Endodermal cell (in vitro differentiated cells): ENCODE measurements at regions not wholly inside any gene's neighbourhood (a gene's known extent, or its start where the extent isn't known, plus 50 kb on each side); places are given as distances from the start of the nearest gene placed in this dataset.

Experiments used
- DNase-seq: peaks from one replicate; pipeline ENCODE4 v3.0.0-alpha.2; 2017
- H3K27ac ChIP-seq: 2 replicates; pipeline ENCODE4 v1.5.1; 2013; ENCODE audit warnings: mild to moderate bottlenecking, low read depth, low read length, moderate library complexity
- H3K27me3 ChIP-seq: 2 replicates; pipeline ENCODE4 v1.6.1; 2013; ENCODE audit warnings: mild to moderate bottlenecking, low read length, moderate library complexity; ENCODE audit not compliant: insufficient read depth, control insufficient read depth, poor library complexity, severe bottlenecking
- H3K36me3 ChIP-seq: 2 replicates; pipeline ENCODE4 v1.7.0; 2013; ENCODE audit warnings: mild to moderate bottlenecking, low read length, moderate library complexity; ENCODE audit not compliant: control insufficient read depth, insufficient read depth
- H3K4me1 ChIP-seq: one replicate; pipeline ENCODE4 v1.7.0; 2013; ENCODE audit warnings: low read length; ENCODE audit not compliant: control insufficient read depth, insufficient read depth
- H3K4me3 ChIP-seq: 2 replicates; pipeline ENCODE4 v1.5.1; 2013; ENCODE audit warnings: mild to moderate bottlenecking, low read length, moderate library complexity
- H3K9ac ChIP-seq: 2 replicates; pipeline ENCODE4 v1.6.1; 2013; ENCODE audit warnings: mild to moderate bottlenecking, low read length, moderate library complexity; ENCODE audit not compliant: poor library complexity, severe bottlenecking; ENCODE audit errors: extremely low read depth
- H3K9me3 ChIP-seq: 2 replicates; pipeline ENCODE4 v1.6.1; 2013; ENCODE audit warnings: mild to moderate bottlenecking, low read length, moderate library complexity; ENCODE audit not compliant: control insufficient read depth
- H3K27ac Mint-ChIP-seq: 2 replicates; pipeline ENCODE4 v1.8.0; 2020; ENCODE audit warnings: mixed read lengths
- H3K27me3 Mint-ChIP-seq: 2 replicates; pipeline ENCODE4 v1.8.0; 2021; ENCODE audit warnings: mild to moderate bottlenecking, mixed read lengths; ENCODE audit not compliant: insufficient read depth
- H3K36me3 Mint-ChIP-seq: 2 replicates; pipeline ENCODE4 v1.8.0; 2020; ENCODE audit warnings: low read depth, mixed read lengths
- H3K4me1 Mint-ChIP-seq: 2 replicates; pipeline ENCODE4 v1.8.0; 2020; ENCODE audit warnings: mixed read lengths
- H3K4me3 Mint-ChIP-seq: 2 replicates; pipeline ENCODE4 v1.8.0; 2020; ENCODE audit warnings: mild to moderate bottlenecking, moderate library complexity, mixed read lengths
- H3K9me3 Mint-ChIP-seq: 2 replicates; pipeline ENCODE4 v1.8.0; 2020; ENCODE audit warnings: mild to moderate bottlenecking, mixed read lengths
- CTCF ChIP-seq: fragments of 200-600 bp; sonication (generic); conservative IDR thresholded peaks from 2 replicates; pipeline ENCODE4 v1.5.0; 2021; ENCODE audit warnings: antibody characterized with exemption, mild to moderate bottlenecking
- WGBS, 2 experiments: methylation state at CpG; one replicate each; pipeline versions ENCODE4 v1.1.5 to v1.1.7; 2013; ENCODE audit warnings: missing lambda C conversion rate in 2 of 2, mixed read lengths in 1 of 2; ENCODE audit not compliant: insufficient coverage in 1 of 2, insufficient read length in 1 of 2; 5-methylcytosine and 5-hydroxymethylcytosine counted together

DNA sequence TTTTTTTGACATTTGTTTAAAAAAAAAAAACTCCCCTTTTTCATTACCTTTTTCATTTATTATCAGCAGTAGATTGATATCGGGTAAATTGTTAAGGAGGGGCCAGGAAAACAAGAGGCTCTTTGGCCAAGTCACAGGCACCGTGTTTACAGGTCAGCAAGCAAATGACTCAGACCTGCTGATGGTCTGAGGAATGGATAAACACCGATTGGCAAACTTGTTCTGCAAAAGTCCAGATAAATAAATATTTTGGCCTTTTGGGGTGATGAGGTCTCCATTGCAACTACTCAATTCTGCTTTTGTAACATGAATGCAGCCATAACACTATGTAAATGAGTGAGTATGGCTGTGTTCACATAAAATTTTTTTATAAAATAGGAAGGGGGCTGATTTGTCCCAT, 94.0 kb downstream of the RPS29 start:
- Histone ChIP-seq H3K27ac (no peak overlapping the region), H3K4me3 (no peak overlapping the region), H3K4me1 (no peaks in the 10 kb centered on the region), H3K9ac (no peak overlapping the region), H3K9me3 (no peaks in the 10 kb centered on the region), H3K27me3 (no peaks in the 10 kb centered on the region), H3K36me3 (no peaks in the 10 kb centered on the region)
- 82 to 84% methylated on average over 3 of the region's 3 CpGs for WGBS, 2 experiments
- H3K4me1 Mint-ChIP-seq, result no peaks in the 10 kb centered on the region
- H3K27ac Mint-ChIP-seq, result no peak overlapping the region
- no peak for DNase-seq
- no peaks in the 10 kb centered on the region for H3K9me3 Mint-ChIP-seq
- H3K36me3 Mint-ChIP-seq, result no peaks in the 10 kb centered on the region
- H3K4me3 Mint-ChIP-seq, result no peak overlapping the region
- peaks cover 5% of the 10 kb centered on the region for H3K27me3 Mint-ChIP-seq
- TF ChIP-seq CTCF, result no peak

DNA sequence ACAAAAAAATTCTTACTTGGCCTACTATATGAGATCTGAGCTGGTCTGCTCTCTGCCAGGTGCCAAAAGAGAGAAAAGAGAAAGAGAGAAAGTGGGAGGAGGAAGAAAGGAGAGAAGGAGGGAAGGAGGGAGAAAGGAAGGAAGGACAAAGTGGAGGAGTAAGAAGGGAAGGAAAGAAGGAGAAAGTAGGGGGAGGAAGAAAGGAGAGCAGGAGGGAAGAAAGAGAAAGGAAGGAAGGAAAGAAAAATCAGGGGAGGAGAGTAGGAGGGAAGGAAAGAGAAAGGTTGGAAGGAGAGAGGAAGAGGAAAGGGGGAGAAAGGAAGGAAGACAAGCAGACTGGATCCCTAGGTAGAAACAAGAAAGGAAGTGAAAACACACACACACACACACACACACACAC, 96.8 kb downstream of the RPS29 start:
- Histone ChIP-seq H3K9me3 (no peaks in the 10 kb centered on the region), H3K4me1 (no peaks in the 10 kb centered on the region), H3K36me3 (no peaks in the 10 kb centered on the region), H3K27ac (no peak overlapping the region), H3K27me3 (no peaks in the 10 kb centered on the region), H3K9ac (no peak overlapping the region), H3K4me3 (no peak overlapping the region)
- Mint-ChIP-seq H3K27me3 (no peaks in the 10 kb centered on the region), H3K27ac (no peak overlapping the region), H3K36me3 (no peaks in the 10 kb centered on the region), H3K4me1 (no peaks in the 10 kb centered on the region), H3K4me3 (no peak overlapping the region), H3K9me3 (no peaks in the 10 kb centered on the region)
- TF ChIP-seq CTCF, result no peak
- DNase-seq, result no peak

GRCh38 chr14:49487238-49487637, 98.9 kb downstream of the RPS29 start:
- no peaks in the 10 kb centered on the region for H3K4me1 Mint-ChIP-seq
- no peaks in the 10 kb centered on the region for H3K4me1 ChIP-seq
- H3K9me3 Mint-ChIP-seq, result no peaks in the 10 kb centered on the region
- TF ChIP-seq CTCF, result no peak
- no peaks in the 10 kb centered on the region for H3K36me3 Mint-ChIP-seq
- H3K27me3 ChIP-seq, result no peaks in the 10 kb centered on the region
- no peak overlapping the region for H3K27ac Mint-ChIP-seq
- no peaks in the 10 kb centered on the region for H3K27me3 Mint-ChIP-seq
- H3K9ac ChIP-seq, result no peak overlapping the region
- H3K4me3 Mint-ChIP-seq, result no peak overlapping the region
- H3K9me3 ChIP-seq, result no peaks in the 10 kb centered on the region
- H3K27ac ChIP-seq, result no peak overlapping the region
- DNase-seq, result no peak
- no peak overlapping the region for H3K4me3 ChIP-seq
- H3K36me3 ChIP-seq, result no peaks in the 10 kb centered on the region
